Immature natural killer cell (primary cell): ENCODE measurements at regions not wholly inside any gene's neighbourhood (a gene's known extent, or its start where the extent isn't known, plus 50 kb on each side); places are given as distances from the start of the nearest gene placed in this dataset.

Source experiments
- DNase-seq, 3 donors: peaks; one replicate each; pipeline ENCODE4 v3.0.0; 2022; ENCODE audit warnings: mixed read lengths in 1 of 3
- H3K27ac Mint-ChIP-seq, 6 donors: one replicate each; pipeline ENCODE4 v1.8.0; 2020; ENCODE audit warnings: mixed read lengths in 6 of 6, mild to moderate bottlenecking in 5 of 6, inconsistent platforms in 4 of 6, moderate library complexity in 3 of 6
- H3K27me3 Mint-ChIP-seq, 3 donors: one replicate each; pipeline ENCODE4 v1.8.0; 2020 to 2021; ENCODE audit warnings: low read depth in 3 of 3, mild to moderate bottlenecking in 3 of 3, mixed read lengths in 3 of 3, moderate library complexity in 3 of 3, inconsistent platforms in 1 of 3
- H3K36me3 Mint-ChIP-seq, 3 donors: one replicate each; pipeline ENCODE4 v1.8.0; 2020; ENCODE audit warnings: mixed read lengths in 3 of 3, inconsistent platforms in 2 of 3, mild to moderate bottlenecking in 2 of 3
- H3K4me1 Mint-ChIP-seq, 2 donors: one replicate each; pipeline ENCODE4 v1.8.0; 2020; ENCODE audit warnings: inconsistent platforms in 2 of 2, mild to moderate bottlenecking in 2 of 2, mixed read lengths in 2 of 2, moderate library complexity in 1 of 2
- H3K4me3 Mint-ChIP-seq, 5 donors: one replicate each; pipeline ENCODE4 v1.8.0; 2020; ENCODE audit warnings: mild to moderate bottlenecking in 5 of 5, mixed read lengths in 5 of 5, inconsistent platforms in 3 of 5, moderate library complexity in 3 of 5
- H3K9me3 Mint-ChIP-seq, 6 donors: one replicate each; pipeline ENCODE4 v1.8.0; 2020; ENCODE audit warnings: mild to moderate bottlenecking in 6 of 6, mixed read lengths in 6 of 6, inconsistent platforms in 4 of 6, moderate library complexity in 3 of 6

DNA sequence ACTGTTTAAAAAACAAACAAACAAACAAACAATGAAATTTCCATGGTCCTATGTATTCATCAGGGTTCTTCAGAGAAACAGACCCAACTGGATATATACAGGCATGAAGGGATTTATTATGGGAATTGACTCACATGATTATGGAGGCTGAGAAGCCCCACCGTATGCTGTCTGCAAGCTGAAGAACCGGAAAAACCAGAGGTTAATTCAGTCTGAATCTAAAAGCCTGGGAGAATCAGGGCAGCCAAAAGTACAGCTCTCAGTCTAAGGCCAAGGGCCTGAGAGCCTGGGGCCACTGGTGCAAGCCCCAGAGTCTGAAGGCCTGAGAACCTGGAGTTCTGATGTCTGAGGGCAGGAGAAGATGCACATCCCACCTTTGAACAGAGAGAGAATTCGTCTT lies 163.5 kb downstream of the MDFIC start:
- Mint-ChIP-seq H3K9me3 (peaks cover 0 to 4% (median 0%) of the 10 kb centered on the region in 6 donors), H3K4me3 (no peak overlapping the region), H3K4me1 (no peaks in the 10 kb centered on the region), H3K36me3 (no peaks in the 10 kb centered on the region), H3K27me3 (no peaks in the 10 kb centered on the region), H3K27ac (no peak overlapping the region)
- DNase-seq, result no peak

- Mint-ChIP-seq H3K9me3 (peaks cover 0 to 4% (median 0%) of the 10 kb centered on the region in 6 donors), H3K27ac (no peak overlapping the region), H3K4me3 (no peak overlapping the region)
These were observed 162.0 kb downstream of the MDFIC start for GRCh38 chr7:115083935-115084334.

GRCh38 chr7:115081772-115082171 lies 159.9 kb downstream of the MDFIC start:
- Mint-ChIP-seq H3K9me3 (peaks cover 0 to 4% (median 0%) of the 10 kb centered on the region in 6 donors), H3K4me3 (no peak overlapping the region), H3K4me1 (no peaks in the 10 kb centered on the region), H3K36me3 (no peaks in the 10 kb centered on the region), H3K27ac (no peak overlapping the region), H3K27me3 (peaks cover 0 to 3% (median 0%) of the 10 kb centered on the region in 3 donors)
- no peak for DNase-seq

More at GRCh38 chr7:115083935-115084334, 162.0 kb downstream of the MDFIC start:
- no peak for DNase-seq
- peaks cover 0 to 3% (median 0%) of the 10 kb centered on the region in 3 donors for H3K27me3 Mint-ChIP-seq
- no peaks in the 10 kb centered on the region for H3K4me1 Mint-ChIP-seq
- H3K36me3 Mint-ChIP-seq, result no peaks in the 10 kb centered on the region

DNA sequence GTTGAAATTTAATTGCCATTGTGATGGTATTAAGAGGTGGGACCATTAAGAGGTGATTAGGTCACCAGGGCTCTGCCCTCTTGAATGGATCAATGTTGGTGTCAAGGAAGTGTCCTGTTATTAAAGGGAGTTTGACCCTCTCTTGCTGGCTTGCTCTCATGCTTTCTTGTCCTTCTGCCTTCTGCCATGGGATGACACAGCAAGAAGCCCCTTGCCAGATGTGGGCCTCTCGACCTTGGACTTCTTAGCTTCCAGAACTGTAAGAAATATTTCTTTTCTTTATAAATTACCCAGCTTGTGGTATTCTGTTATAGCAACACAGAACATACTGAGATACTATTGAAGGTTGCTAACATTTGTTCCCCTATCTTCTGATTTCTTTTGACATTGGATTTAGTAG lies 157.0 kb downstream of the MDFIC start:
- Mint-ChIP-seq H3K27ac (no peak overlapping the region), H3K9me3 (peaks cover 0 to 4% (median 0%) of the 10 kb centered on the region in 6 donors), H3K36me3 (no peaks in the 10 kb centered on the region), H3K4me3 (no peak overlapping the region), H3K4me1 (no peaks in the 10 kb centered on the region), H3K27me3 (peaks cover 0 to 4% (median 3%) of the 10 kb centered on the region in 3 donors)
- no peak for DNase-seq

- Mint-ChIP-seq H3K27ac (no peak overlapping the region), H3K9me3 (no peaks in the 10 kb centered on the region)
These were observed 156.5 kb downstream of the MDFIC start for GRCh38 chr7:115078386-115078785.

DNA sequence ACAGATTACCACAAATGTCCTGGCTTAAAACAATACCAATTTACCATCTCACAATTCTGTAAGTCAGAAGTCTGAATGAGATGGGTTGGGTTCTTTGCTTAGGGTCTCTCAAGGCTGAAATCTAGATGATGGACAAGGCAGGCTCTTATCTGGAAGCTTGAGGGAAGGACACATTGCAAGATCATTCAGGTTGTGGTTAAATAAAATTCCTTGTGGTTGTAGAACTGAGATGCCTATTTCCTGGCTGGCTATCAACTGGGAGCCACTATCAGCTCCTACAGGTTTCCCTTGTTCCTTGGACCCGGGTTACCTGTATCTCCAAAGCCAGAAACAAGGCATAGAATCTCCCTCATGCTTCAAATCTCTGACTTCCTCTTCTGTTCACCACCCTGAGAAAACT lies 148.4 kb downstream of the MDFIC start:
- H3K4me3 Mint-ChIP-seq, result no peak overlapping the region
- H3K27ac Mint-ChIP-seq, result no peak overlapping the region
- H3K36me3 Mint-ChIP-seq, result peaks cover 0 to 7% (median 0%) of the 10 kb centered on the region in 3 donors
- peaks cover 0 to 2% (median 0%) of the 10 kb centered on the region in 3 donors for H3K27me3 Mint-ChIP-seq
- peaks cover 0 to 4% (median 0%) of the 10 kb centered on the region in 6 donors for H3K9me3 Mint-ChIP-seq
- no peaks in the 10 kb centered on the region for H3K4me1 Mint-ChIP-seq
- no peak for DNase-seq

More at GRCh38 chr7:115078386-115078785, 156.5 kb downstream of the MDFIC start:
- H3K4me1 Mint-ChIP-seq, result no peaks in the 10 kb centered on the region
- H3K36me3 Mint-ChIP-seq, result no peaks in the 10 kb centered on the region
- no peak overlapping the region for H3K4me3 Mint-ChIP-seq
- H3K27me3 Mint-ChIP-seq, result peaks cover 0 to 4% (median 3%) of the 10 kb centered on the region in 3 donors
- no peak for DNase-seq
